ENCODE measurements at regions not wholly inside any gene's neighbourhood (a gene's known extent, or its start where the extent isn't known, plus 50 kb on each side); places are given as distances from the start of the nearest gene placed in this dataset.

DNA sequence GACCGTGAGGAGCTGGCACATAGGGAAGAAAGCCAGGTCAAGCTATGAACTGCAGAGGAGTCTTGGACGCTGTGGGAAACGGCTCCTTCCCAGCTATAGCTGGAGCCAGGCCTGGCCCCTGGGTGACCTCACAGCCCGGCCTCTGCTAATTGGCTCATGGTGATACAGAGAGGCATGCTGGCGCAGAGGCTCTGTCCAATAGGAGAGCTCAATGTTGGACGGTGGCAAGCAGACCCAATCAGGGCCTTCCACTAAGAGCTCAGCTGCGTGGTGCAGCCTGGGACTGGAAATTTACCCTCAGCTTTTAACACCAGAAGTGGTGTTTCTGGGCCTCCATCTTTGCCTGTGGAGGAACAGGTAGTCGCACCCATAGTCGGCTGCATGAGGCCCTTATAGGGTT lies 64.4 kb upstream of the GRHL3 start:
- FAIRE-seq (no peak), DNase-seq (ENCODE audit: low read depth in 1 of 2, low spot score in 2 of 2) (no peak)
- Histone ChIP-seq H3K4me3 (ENCODE audit: extremely low read depth in 1 of 4, insufficient read depth in 2 of 4, low read depth in 3 of 4, low read length in 4 of 4) (no peak overlapping the region), H4K5ac (ENCODE audit: insufficient read length, low read depth, low read length) (no peak overlapping the region), H2BK15ac (ENCODE audit: low read length) (0 out of 2 replicates have a peak overlapping the region, but pooled peaks have one; percentile 34), H3K9me3 (ENCODE audit: insufficient read depth in 2 of 2, low read depth in 1 of 2, low read length in 1 of 2) (0 out of 4 replicates have a peak, but pooled peaks cover 0 to 2% of the 10 kb centered on the region in 2 experiments), H2BK120ac (replicated peaks; ENCODE audit: low read depth, low read length) (no peak overlapping the region), H3K27ac (ENCODE audit: low read depth, low read length) (no peak overlapping the region), H4K20me1 (replicated peaks in 1 of 2; ENCODE audit: control insufficient read depth in 1 of 2, insufficient read depth in 2 of 2, low read length in 2 of 2) (no peaks in the 10 kb centered on the region), H3K23me2 (ENCODE audit: low read depth, low read length) (no peaks in the 10 kb centered on the region), H3K36me3 (ENCODE audit: control insufficient read depth in 2 of 4, insufficient read depth in 4 of 4, low read length in 3 of 4) (no peaks in the 10 kb centered on the region), H3K4me2 (ENCODE audit: insufficient read depth in 1 of 2, low read depth in 2 of 2, low read length in 2 of 2) (no peak overlapping the region), H4K8ac (ENCODE audit: extremely low read depth, insufficient read depth, low read length) (no peak overlapping the region), H2BK12ac (ENCODE audit: low read depth, low read length) (no peak overlapping the region), H2AK5ac (ENCODE audit: low read depth, low read length) (no peak overlapping the region), H3K27me3 (replicated peaks in 1 of 4; ENCODE audit: control insufficient read depth in 3 of 4, extremely low read depth in 1 of 4, insufficient read depth in 3 of 4, low read length in 3 of 4) (no peaks in the 10 kb centered on the region), H3K23ac (ENCODE audit: insufficient read length) (no peak overlapping the region), H3K56ac (replicated peaks; ENCODE audit: insufficient read length, low read depth, low read length) (no peak overlapping the region), H3K79me2 (ENCODE audit: control insufficient read depth in 1 of 2, insufficient read depth in 2 of 2, low read length in 2 of 2) (no peaks in the 10 kb centered on the region), H3K18ac (ENCODE audit: extremely low read depth, low read length) (no peak overlapping the region), H2BK20ac (ENCODE audit: low read length) (no peak overlapping the region), H2BK5ac (ENCODE audit: low read depth, low read length) (no peak overlapping the region), H3K9ac (replicated peaks in 1 of 4; ENCODE audit: extremely low read depth in 1 of 4, low read depth in 3 of 4, low read length in 3 of 4) (no peak overlapping the region), H3K14ac (ENCODE audit: insufficient read length) (no peak overlapping the region), H4K91ac (replicated peaks; ENCODE audit: insufficient read length, low read length) (no peak overlapping the region), H3K79me1 (ENCODE audit: low read depth, low read length) (no peaks in the 10 kb centered on the region), H3K4me1 (replicated peaks in 1 of 4; ENCODE audit: control insufficient read depth in 3 of 4, insufficient read depth in 4 of 4, low read length in 3 of 4) (no peaks in the 10 kb centered on the region; a peak in 1 of 7 replicates), H2AFZ (ENCODE audit: low read length) (0 out of 2 replicates have a peak overlapping the region, but pooled peaks have one; percentile 45), H3K4ac (replicated peaks; ENCODE audit: insufficient read length, low read depth, low read length) (no peak overlapping the region)
- POLR2A ChIA-PET (ENCODE audit: partially characterized antibody): interaction anchor here (1.0 to 1.8 kb wide), 3 partner anchors 20 to 103 kb away, joined by 3 to 4 read pairs (median 3); no protein-coding TSS in a partner anchor
- WGBS, 2 experiments (ENCODE audit: extremely low coverage in 1 of 2, insufficient coverage in 1 of 2, insufficient read length in 1 of 2, insufficient replicate concordance in 2 of 2, low coverage in 1 of 2, low lambda C conversion rate in 2 of 2, missing lambda C conversion rate in 1 of 2): 76% methylated on average over 9 of the region's 9 CpGs; no CpG with 5 or more reads in 1 of the 2 experiments
- CTCF ChIA-PET (ENCODE audit: partially characterized antibody): interaction anchor here (0.7 to 3.0 kb wide), 15 partner anchors 8 to 1037 kb away, joined by 3 to 15 read pairs (median 5); partner anchors contain the start of gene HTR1D
- TF ChIP-seq TAF1 (IDR thresholded peaks at IDR 0.05; ENCODE audit: low read depth, low read length): no peak
- TF ChIP-seq TCF12 (IDR thresholded peaks at IDR 0.05; ENCODE audit: low read depth, low read length): no peak
- no peak for TF ChIP-seq SUZ12 (IDR thresholded peaks at IDR 0.05; ENCODE audit: low read length)
- no peak for TF ChIP-seq SIX5 (IDR thresholded peaks at IDR 0.05; ENCODE audit: low read depth, low read length)
- TF ChIP-seq CBX8 (IDR thresholded peaks at IDR 0.05; ENCODE audit: borderline replicate concordance, low read depth, low read length): no peak
- TF ChIP-seq POLR2AphosphoS5 (IDR thresholded peaks at IDR 0.05; ENCODE audit: low read depth, low read length): no peak
- TF ChIP-seq, protein P1, sequence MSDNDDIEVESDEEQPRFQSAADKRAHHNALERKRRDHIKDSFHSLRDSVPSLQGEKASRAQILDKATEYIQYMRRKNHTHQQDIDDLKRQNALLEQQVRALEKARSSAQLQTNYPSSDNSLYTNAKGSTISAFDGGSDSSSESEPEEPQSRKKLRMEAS (IDR thresholded peaks at IDR 0.05): no peak
- no peak for TF ChIP-seq CREB1 (IDR thresholded peaks at IDR 0.05)
- no peak for TF ChIP-seq CHD2 (IDR thresholded peaks at IDR 0.05; ENCODE audit: low read length)
- TF ChIP-seq, protein P2, sequence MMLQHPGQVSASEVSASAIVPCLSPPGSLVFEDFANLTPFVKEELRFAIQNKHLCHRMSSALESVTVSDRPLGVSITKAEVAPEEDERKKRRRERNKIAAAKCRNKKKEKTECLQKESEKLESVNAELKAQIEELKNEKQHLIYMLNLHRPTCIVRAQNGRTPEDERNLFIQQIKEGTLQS (IDR thresholded peaks at IDR 0.05; ENCODE audit: insufficient read depth, low read depth, low read length): no peak
- TF ChIP-seq CTCF (IDR thresholded peaks at IDR 0.05; ENCODE audit: control extremely low read depth in 1 of 3, insufficient read depth in 1 of 3, low read depth in 1 of 3, low read length in 3 of 3): no peak

All from H1 (cell line).